ENCODE measurements at regions not wholly inside any gene's neighbourhood (a gene's known extent, or its start where the extent isn't known, plus 50 kb on each side); places are given as distances from the start of the nearest gene placed in this dataset.
"Not testable (repeated sequence)": the region's sequence is repeated elsewhere in the genome, so short reads cannot be mapped to it uniquely, and the experiment has no call there.

- no peak for DNase-seq
Observed at GRCh38 chr10:21463436-21463835, 62.0 kb downstream of the SKIDA1 start.

GRCh38 chr10:21458126-21458871 is 67.2 kb downstream of the SKIDA1 start:
- DNase-seq = no peak

GRCh38 chr10:21456160-21456559 is 69.3 kb downstream of the SKIDA1 start:
- no peak for DNase-seq

- no peak for DNase-seq
Observed at GRCh38 chr10:21452203-21452602, 73.3 kb downstream of the SKIDA1 start.

- DNase-seq = no peak
Observed at GRCh38 chr10:21449288-21449966, 76.1 kb downstream of the SKIDA1 start.

- DNase-seq = no peak
Observed at GRCh38 chr10:21445163-21445562, 80.3 kb downstream of the SKIDA1 start.

- DNase-seq = no peak
Observed at GRCh38 chr10:21441625-21442024, 83.9 kb downstream of the SKIDA1 start.

GRCh38 chr10:21438914-21439313 is 86.6 kb downstream of the SKIDA1 start:
- DNase-seq = not testable (repeated sequence)

GRCh38 chr10:21437770-21438382 is 87.6 kb downstream of the SKIDA1 start:
- no peak for DNase-seq

- DNase-seq = no peak
Observed at GRCh38 chr10:21432266-21432665, 93.2 kb downstream of the SKIDA1 start.

GRCh38 chr10:21431799-21432198 is 93.7 kb downstream of the SKIDA1 start:
- DNase-seq = no peak

- no peak for DNase-seq
Observed at GRCh38 chr10:21427804-21428481, 97.5 kb downstream of the SKIDA1 start.

GRCh38 chr10:21424459-21424861 is 101.0 kb downstream of the SKIDA1 start:
- DNase-seq = no peak

- no peak for DNase-seq
Observed at GRCh38 chr10:21423850-21424249, 101.6 kb downstream of the SKIDA1 start.

- DNase-seq = no peak
Observed at GRCh38 chr10:21423338-21423737, 102.1 kb downstream of the SKIDA1 start.

- DNase-seq = peak; percentile 68
Observed at GRCh38 chr10:21421794-21422193, 103.7 kb downstream of the SKIDA1 start.

GRCh38 chr10:21421016-21421415 is 104.5 kb downstream of the SKIDA1 start:
- no peak for DNase-seq

GRCh38 chr10:21418981-21419576 is 106.4 kb downstream of the SKIDA1 start:
- not testable (repeated sequence) for DNase-seq

GRCh38 chr10:21417172-21417712 is 108.2 kb downstream of the SKIDA1 start:
- no peak for DNase-seq

GRCh38 chr10:21413680-21414079 is 111.8 kb downstream of the SKIDA1 start:
- DNase-seq = no peak

- no peak for DNase-seq
Observed at GRCh38 chr10:21413268-21413667, 112.2 kb downstream of the SKIDA1 start.

GRCh38 chr10:21406595-21407193 is 118.8 kb downstream of the SKIDA1 start:
- DNase-seq = no peak
